Breast epithelium (tissue), 4 donors: ENCODE measurements at regions not wholly inside any gene's neighbourhood (a gene's known extent, or its start where the extent isn't known, plus 50 kb on each side); places are given as distances from the start of the nearest gene placed in this dataset.

Experiments used
- DNase-seq, 2 donors: peaks; one replicate each; pipeline ENCODE4 v3.0.0-alpha.2; 2019; ENCODE audit warnings: low spot score in 2 of 2
- H3K27ac ChIP-seq, 2 donors: fragments of 200-600 bp; sonication (generic) in 1 of 2; one replicate each; pipeline ENCODE4 v1.5.1; 2016 to 2019; ENCODE audit warnings: mild to moderate bottlenecking in 1 of 2
- H3K27me3 ChIP-seq, 2 donors: fragments of 200-600 bp; sonication (generic) in 1 of 2; one replicate each; pipeline versions ENCODE4 v1.5.1 to v1.6.0; 2017 to 2019; ENCODE audit warnings: control low read depth in 1 of 2, mild to moderate bottlenecking in 1 of 2
- H3K36me3 ChIP-seq: fragments of 200-600 bp; one replicate; pipeline ENCODE4 v1.5.1; 2019
- H3K4me1 ChIP-seq, 2 donors: fragments of 200-600 bp; sonication (generic); one replicate each; pipeline ENCODE4 v1.5.1; 2016 to 2019; ENCODE audit warnings: control low read depth in 1 of 2
- H3K4me3 ChIP-seq, 3 donors: fragments of 200-600 bp; sonication (generic); 1 replicate in 2 of 3; 2 replicates in 1 of 3; pipeline ENCODE4 v1.5.1; 2016 to 2019; ENCODE audit warnings: mild to moderate bottlenecking in 3 of 3, moderate library complexity in 2 of 3
- H3K9me3 ChIP-seq, 2 donors: fragments of 200-600 bp; sonication (generic) in 1 of 2; one replicate each; pipeline ENCODE4 v1.5.1; 2016 to 2019; ENCODE audit warnings: control low read depth in 1 of 2
- CTCF ChIP-seq, 3 donors: fragments of 450-650 bp; IDR thresholded peaks; one replicate each; pipeline ENCODE4 v1.5.1; 2016 to 2017; ENCODE audit warnings: antibody characterized with exemption in 3 of 3, mild to moderate bottlenecking in 3 of 3, moderate library complexity in 3 of 3
- POLR2A ChIP-seq: fragments of 450-650 bp; IDR thresholded peaks from one replicate; pipeline ENCODE4 v1.6.1; 2016; ENCODE audit warnings: antibody characterized with exemption, mild to moderate bottlenecking, moderate library complexity
- POLR2AphosphoS5 ChIP-seq, 3 donors: sonication (generic); formaldehyde crosslinking; IDR thresholded peaks; one replicate each; pipeline ENCODE4 v1.6.1; 2017; ENCODE audit warnings: antibody characterized with exemption in 3 of 3
- intact Hi-C: fragments of 100-400 bp; cut with DNase I; formaldehyde crosslinking; loops from one replicate; pipeline ENCODE4 v1.15.1; 2023; ENCODE audit warnings: low total_unique reads

- intact Hi-C loops: no loop called here
- TF ChIP-seq CTCF (IDR thresholded peaks at IDR 0.05) (no peak), POLR2AphosphoS5 (IDR thresholded peaks at IDR 0.05) (no peak), POLR2A (no peak)
Observed at GRCh38 chr2:177026253-177026652, 186.3 kb upstream of the HNRNPA3 start.

DNA sequence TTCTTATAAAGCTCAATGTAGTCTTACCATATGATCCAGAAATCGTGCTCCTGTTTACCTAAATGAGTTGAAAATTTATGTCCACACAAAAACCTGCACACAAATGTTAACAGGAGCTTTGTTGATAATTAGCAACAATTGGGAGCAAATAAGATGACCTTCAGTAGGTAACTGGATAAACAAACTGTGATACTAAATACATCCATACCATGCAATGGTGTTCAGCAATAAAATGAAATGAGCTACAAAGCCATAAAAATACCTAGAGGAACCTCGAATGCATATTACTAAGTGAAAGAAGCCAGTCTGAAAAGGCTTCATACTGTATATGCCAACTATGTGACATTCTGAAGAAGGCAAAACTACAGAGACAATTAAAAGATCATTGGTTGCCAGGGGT lies 185.6 kb upstream of the HNRNPA3 start:
- no peaks in the 10 kb centered on the region for H3K9me3 ChIP-seq
- no peaks in the 10 kb centered on the region for H3K4me1 ChIP-seq
- intact Hi-C loops: no loop called here
- no peaks in the 10 kb centered on the region for H3K36me3 ChIP-seq
- H3K27ac ChIP-seq: no peak overlapping the region
- H3K4me3 ChIP-seq: no peak overlapping the region
- H3K27me3 ChIP-seq: no peaks in the 10 kb centered on the region
- TF ChIP-seq POLR2A (no peak), CTCF (IDR thresholded peaks at IDR 0.05) (no peak), POLR2AphosphoS5 (IDR thresholded peaks at IDR 0.05) (no peak)
- no peak for DNase-seq

More at GRCh38 chr2:177026253-177026652, 186.3 kb upstream of the HNRNPA3 start:
- no peaks in the 10 kb centered on the region for H3K9me3 ChIP-seq
- H3K36me3 ChIP-seq: no peaks in the 10 kb centered on the region
- no peak overlapping the region for H3K27ac ChIP-seq
- no peak for DNase-seq
- H3K4me1 ChIP-seq: no peaks in the 10 kb centered on the region
- no peak overlapping the region for H3K4me3 ChIP-seq
- H3K27me3 ChIP-seq: no peaks in the 10 kb centered on the region

DNA sequence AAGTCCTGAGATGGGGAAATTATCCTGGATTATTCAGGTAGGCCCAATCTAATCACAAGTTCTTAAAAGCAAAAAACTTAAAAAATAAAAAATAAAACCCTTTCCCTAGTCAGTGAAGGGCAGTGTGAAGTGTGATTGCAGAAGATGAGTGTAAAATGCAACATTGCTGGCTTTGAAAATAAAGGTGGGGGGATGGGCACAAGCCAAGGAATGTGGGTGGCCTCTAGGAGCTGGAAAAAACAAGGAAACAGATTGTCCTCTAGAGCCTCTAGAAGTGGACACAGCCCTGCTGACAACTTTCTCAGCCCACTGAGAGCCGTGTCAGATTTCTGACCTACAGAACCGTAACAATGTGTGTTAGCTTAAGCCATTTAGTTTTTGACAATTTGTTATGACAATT lies 184.3 kb upstream of the HNRNPA3 start:
- H3K4me1 ChIP-seq: no peaks in the 10 kb centered on the region
- no peak overlapping the region for H3K4me3 ChIP-seq
- H3K36me3 ChIP-seq: no peaks in the 10 kb centered on the region
- no peak for DNase-seq
- no peak for TF ChIP-seq POLR2AphosphoS5 (IDR thresholded peaks at IDR 0.05)
- no peak for TF ChIP-seq CTCF (IDR thresholded peaks at IDR 0.05)
- no peak for TF ChIP-seq POLR2A
- no peaks in the 10 kb centered on the region for H3K9me3 ChIP-seq
- no peaks in the 10 kb centered on the region for H3K27me3 ChIP-seq
- intact Hi-C loops: no loop called here
- no peak overlapping the region for H3K27ac ChIP-seq

DNA sequence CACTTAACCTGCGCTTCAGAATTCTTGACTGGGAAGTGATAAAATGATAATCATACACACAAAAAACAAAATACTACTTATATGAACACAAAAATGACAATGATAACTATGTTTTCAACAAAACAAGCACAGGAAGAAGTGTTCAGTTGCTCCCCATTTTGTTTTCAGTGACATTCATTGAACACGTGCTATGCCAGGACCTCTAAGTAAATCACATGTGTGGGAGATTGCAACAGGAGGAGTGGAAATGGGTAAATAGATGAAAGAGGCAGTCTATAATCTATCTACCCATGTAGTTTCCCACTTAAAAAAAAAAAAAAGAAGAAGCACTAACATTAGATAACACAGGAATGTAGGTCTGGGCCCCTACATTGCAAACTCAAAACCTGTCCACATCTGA lies 183.5 kb upstream of the HNRNPA3 start:
- H3K36me3 ChIP-seq: no peaks in the 10 kb centered on the region
- H3K4me3 ChIP-seq: no peak overlapping the region
- H3K27me3 ChIP-seq: no peaks in the 10 kb centered on the region
- no peaks in the 10 kb centered on the region for H3K4me1 ChIP-seq
- DNase-seq: no peak
- H3K27ac ChIP-seq: no peak overlapping the region
- intact Hi-C loops: no loop called here
- TF ChIP-seq POLR2AphosphoS5 (IDR thresholded peaks at IDR 0.05) (no peak), POLR2A (no peak), CTCF (IDR thresholded peaks at IDR 0.05) (no peak)
- no peaks in the 10 kb centered on the region for H3K9me3 ChIP-seq

DNA sequence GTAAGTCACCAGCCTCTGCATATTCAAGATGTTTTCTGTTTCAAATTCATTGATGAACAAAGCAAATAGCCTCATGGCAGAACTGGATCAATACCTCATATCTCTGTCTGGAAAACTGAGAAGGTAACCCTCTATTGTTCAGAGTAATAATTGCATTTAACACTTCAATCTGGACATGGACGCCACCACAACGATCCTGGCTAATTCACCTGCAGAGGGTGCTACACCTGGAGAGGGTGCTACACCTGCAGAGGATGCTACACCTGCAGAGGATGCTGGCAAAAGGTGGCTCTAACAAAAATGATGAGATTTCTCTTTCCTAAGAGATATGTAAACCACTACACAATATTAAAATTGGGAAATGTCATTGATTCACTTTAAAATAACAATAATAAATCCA lies 183.1 kb upstream of the HNRNPA3 start:
- H3K4me1 ChIP-seq: no peaks in the 10 kb centered on the region
- TF ChIP-seq CTCF (IDR thresholded peaks at IDR 0.05) (no peak), POLR2AphosphoS5 (IDR thresholded peaks at IDR 0.05) (no peak), POLR2A (no peak)
- H3K9me3 ChIP-seq: no peaks in the 10 kb centered on the region
- H3K27me3 ChIP-seq: no peaks in the 10 kb centered on the region
- H3K36me3 ChIP-seq: no peaks in the 10 kb centered on the region
- intact Hi-C loops: no loop called here
- no peak overlapping the region for H3K4me3 ChIP-seq
- H3K27ac ChIP-seq: no peak overlapping the region
- DNase-seq: no peak
